HG03280 (cell line): ENCODE measurements at regions not wholly inside any gene's neighbourhood (a gene's known extent, or its start where the extent isn't known, plus 50 kb on each side); places are given as distances from the start of the nearest gene placed in this dataset.
"Not testable (repeated sequence)": the region's sequence is repeated elsewhere in the genome, so short reads cannot be mapped to it uniquely, and the experiment has no call there.

ENCODE experiments used
- ATAC-seq: cut with Tn5 transposase; IDR thresholded peaks from one replicate; pipeline ENCODE4 v1.9.1; 2021; ENCODE audit warnings: mild to moderate bottlenecking, moderate library complexity; ENCODE audit not compliant: unreplicated experiment

DNA sequence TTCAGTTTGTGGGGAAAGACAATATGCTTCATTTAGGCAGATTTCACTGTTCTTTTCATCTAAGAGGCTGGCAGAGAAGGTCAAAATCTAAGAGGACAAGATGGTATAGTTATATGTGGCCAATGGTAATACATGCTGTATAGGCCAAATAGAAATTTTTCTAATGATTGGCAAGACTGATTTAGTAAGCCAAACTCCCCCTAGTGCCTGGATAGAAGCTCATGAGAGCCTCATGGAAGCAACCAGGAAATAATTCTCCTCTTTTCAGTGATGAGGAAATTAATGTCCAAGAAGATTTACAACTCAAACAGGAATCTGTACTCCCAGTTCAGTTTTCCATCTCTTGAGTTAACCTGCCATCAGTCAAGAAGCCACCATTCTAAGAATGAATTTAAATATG lies 253.6 kb upstream of the PHF14 start:
- ATAC-seq = no peak

DNA sequence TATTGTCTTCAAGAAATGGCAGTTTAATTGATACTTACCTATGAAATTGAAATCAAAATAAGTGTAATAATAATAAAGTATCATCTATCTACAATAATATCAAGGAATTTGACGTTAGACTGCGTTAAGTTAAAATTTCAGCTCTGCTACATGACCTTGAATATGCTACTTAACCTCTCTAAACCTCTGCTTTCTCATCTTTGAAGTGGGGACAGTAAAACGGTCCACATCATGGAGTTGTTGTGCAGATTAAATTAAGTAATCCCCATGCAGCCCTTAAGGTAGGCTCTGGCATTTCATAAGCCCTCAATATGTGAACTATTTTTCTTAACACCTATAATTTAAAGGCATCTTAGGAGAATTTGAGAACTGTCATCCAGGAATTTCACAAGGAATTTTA lies 252.4 kb upstream of the PHF14 start:
- no peak for ATAC-seq

DNA sequence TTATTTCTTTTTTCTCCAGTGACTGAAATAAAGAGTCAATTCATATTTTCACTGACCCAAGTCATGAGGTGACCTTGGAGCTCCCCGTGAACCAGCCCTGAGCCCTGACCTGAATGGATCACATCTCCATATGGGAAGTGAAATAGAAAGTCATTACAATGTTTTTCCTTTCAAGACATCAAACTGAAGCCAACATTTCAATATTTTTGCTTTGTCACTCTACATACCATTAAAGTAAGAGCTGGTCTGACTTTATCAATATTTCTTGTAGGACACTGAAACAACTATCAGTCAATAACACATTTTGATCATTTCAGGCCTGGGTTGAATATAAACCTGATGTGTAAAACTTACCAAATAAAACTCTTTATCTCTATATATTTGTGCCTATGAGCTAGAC lies 249.8 kb upstream of the PHF14 start:
- no peak for ATAC-seq

DNA sequence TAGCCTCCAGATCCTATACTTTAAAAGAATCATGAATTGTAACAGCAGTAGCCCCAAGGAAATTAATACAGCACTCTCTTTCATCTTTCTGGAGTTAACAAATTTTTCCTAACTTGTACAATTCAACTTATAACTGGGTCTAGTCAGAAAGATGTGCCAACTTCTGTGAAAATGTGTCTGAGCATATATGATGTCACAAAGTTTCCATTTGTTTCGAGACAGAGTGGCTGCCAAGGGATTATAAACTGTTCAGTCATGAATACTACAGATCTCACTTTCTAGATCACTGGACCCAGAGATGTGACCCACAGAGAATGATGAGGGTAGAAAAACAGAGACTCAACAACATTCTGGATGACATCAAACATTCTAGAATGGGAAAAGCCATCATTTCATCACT lies 249.2 kb upstream of the PHF14 start:
- ATAC-seq = no peak

DNA sequence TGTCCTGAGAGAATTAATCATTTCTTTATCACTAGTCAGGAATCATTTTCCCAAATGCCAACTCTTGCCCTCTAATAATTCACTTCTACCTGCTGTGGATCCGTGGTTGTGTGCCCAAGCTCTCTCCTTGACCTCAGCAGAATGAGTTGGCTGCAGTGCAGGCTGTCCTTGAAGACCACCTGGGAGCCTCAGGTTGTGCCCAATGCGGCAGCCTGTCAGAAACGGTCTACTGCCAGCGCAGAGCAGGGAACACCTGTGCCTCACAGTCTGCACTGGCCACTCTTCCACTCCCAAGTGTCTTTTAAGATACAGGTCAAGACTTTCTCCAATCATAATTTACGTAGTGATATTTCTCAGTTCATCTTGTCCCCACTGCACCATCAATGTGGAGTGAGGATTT lies 246.0 kb upstream of the PHF14 start:
- no peak for ATAC-seq

DNA sequence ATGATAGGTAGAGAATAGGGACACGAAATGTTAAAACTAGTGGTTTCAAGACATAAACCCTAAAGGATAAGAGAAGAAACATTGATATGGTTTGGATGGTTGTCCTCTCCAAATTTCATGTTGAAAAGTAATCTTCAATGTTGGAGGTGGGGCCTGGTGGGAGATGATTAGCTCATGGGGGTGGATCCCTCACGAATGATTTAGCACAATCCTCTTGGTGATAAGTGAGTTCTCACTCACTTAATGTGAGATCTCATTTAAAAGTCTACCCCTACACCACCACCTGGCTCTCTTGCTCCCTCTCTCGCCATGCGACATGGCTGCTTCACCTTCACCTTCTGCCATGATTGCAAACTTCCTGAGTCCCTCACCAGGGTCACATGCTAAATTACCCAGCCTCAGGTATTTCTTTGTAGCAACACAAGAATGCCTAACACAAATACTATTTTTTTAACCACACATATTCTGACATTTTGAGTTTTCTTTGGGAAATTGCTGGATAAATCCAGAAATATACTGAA lies 242.4 kb upstream of the PHF14 start:
- no peak for ATAC-seq

DNA sequence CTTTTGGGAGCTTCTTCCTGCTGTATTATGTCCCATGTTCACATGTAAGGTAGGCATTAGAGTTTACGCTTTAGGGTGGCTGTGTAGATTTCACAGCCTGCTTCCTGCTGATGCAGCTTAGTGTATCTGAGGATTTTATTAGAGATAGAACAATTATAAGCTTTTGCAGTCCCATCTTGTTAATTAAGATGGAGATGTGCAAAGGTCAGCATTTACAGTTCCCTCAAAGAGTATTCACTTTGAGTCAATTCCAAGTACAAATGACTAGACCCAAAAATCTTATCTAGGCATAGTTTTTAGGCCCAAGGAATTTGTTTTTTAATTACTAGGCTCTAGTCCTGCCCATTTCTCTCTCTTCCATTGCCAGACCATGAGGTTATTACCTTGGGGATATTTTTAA lies 239.9 kb upstream of the PHF14 start:
- no peak for ATAC-seq

DNA sequence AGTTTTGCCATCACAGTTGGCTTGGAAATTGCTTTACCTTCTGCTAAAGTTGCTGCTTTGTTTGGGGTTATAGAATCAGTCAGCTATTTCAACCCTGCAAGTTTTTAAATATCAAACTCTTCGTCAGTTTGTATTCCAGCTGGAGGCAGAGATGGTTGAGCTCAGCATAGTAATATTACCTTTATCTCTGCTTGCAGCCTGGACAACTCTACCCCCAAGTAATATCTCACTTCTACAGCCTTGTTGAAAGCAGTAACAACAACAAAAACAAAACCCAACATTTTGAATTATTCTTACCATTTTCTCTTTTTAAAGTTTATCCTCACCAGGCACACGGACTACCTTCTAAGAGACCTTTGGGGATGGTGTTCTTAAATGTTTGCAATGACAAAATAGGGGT lies 239.1 kb upstream of the PHF14 start:
- no peak for ATAC-seq

DNA sequence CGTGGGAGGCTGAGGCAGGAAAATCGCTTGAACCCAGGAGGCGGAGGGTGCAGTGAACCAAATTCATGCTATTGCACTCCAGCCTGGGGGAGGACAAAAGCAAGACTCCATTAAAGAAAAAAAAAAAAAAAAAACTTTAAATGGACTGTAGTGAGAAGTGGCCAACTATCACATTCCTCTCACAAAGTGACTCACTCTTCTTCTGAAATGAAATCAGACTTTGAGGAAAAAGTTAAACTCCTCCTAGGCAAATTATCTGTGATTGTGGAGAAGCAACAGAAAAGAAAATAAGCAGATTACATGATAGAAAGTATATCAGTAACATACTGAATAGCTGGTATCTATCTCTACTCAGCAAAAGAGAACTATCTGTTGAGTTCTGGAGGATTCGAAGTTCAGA lies 234.3 kb upstream of the PHF14 start:
- ATAC-seq = no peak

DNA sequence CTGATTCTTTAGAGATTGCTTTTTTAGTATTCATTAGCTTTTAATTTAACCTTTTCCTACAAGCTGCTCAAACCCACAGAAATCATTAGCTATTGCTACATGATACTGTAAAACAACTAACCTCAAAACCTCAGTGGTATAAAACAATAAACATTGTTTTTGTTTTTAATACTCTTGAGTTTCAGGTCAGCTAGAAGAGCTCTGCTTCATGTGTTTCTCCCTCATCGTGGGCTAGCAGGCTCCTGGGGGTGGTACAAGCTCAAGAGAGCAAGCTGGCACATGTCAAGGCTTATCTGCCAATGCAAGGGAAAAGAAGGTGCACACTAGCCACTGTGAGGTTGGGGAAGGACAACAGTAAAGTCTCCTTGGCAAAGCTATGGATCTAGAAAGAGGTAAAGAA lies 232.9 kb upstream of the PHF14 start:
- no peak for ATAC-seq

DNA sequence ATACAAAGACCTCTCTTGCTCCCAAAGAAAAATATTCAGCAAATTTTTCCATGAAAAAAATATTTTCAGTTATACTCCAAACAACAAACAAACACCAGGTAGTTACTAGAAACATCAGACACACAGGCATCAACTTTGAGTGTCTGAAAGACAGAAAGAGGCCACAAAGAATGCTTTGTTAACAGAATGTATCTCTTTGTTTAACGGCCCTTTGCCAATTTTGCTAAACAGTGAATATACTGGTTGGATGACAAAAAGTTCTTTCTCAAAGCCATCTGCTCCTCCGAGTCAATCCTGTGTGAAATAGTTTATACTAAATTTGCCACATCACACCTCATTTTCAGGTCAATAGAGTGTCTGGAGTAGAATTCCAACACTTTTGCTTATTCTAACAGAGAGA lies 216.7 kb upstream of the PHF14 start:
- no peak for ATAC-seq

DNA sequence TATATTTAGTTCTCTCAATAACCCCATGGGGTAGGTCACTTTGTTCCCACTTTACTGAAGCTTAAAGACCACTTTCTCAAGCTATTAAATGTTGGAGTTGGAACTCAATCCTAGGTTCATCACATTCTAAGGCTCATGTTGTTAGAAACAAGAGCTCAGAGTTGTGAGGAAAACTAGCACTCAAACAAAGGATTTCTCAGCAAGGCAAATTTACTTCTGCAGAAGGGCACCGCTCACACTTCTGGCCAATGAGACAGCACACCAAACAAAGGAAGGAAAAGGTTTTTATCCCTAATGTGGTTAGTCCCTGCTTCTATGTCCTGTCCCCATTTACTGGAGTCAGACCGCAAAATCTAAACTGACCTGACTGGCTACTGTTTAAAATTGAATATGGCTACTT lies 214.6 kb upstream of the PHF14 start:
- no peak for ATAC-seq

DNA sequence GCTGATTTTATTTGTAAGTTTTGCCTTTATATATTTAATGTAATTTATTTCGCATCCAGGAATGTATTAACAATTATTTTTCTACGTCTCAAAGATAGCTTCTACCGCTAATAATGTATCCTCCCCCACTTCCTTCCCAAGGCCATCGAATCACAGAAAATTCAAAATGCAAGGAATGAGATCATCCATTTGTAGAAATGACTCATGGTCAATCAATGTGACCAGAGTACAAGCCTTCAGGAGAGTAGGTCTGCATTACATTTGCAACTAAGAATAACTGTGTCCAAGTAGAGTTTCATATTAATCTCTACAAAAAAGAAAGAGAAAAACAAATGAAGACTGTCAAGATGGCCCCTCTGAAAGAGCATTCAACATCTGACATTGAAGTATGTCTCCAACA lies 205.9 kb upstream of the PHF14 start:
- no peak for ATAC-seq

DNA sequence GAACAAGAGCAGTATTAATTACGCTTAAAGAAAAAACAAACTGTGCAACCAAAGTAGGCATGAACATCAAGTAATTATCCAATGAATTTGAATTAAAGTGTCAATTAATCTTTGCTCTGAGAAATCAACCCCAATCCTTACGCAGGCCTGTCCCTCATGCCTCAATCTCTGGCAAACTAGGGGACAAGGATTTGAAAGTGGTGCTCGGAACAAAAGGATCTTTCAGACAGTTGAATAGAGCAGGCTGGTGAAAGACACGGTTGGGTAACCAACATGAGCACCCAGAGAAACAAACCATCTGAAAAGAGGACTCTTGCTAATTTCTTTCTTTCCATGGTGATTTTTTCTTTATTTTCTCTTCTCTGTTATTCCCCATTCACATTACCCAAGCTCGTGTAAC lies 203.5 kb upstream of the PHF14 start:
- no peak for ATAC-seq

DNA sequence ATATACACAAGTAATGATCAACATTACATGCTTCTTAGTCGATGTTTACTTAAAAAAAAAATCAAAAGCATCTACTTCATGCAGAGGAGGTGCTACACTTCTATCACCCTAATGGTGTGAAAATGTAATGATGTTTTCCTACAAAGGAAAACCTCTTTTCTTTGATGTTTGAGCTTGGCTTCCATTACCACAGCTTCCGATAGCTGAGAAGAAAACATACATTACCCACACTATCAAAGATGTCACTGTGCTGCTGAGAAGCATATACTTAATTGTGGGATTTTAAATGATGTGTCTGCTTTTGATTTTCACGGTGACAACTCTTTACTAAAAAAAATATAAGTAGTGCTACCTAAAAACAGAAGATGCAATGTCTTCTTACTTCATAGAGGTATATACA lies 200.2 kb upstream of the PHF14 start:
- ATAC-seq = no peak

DNA sequence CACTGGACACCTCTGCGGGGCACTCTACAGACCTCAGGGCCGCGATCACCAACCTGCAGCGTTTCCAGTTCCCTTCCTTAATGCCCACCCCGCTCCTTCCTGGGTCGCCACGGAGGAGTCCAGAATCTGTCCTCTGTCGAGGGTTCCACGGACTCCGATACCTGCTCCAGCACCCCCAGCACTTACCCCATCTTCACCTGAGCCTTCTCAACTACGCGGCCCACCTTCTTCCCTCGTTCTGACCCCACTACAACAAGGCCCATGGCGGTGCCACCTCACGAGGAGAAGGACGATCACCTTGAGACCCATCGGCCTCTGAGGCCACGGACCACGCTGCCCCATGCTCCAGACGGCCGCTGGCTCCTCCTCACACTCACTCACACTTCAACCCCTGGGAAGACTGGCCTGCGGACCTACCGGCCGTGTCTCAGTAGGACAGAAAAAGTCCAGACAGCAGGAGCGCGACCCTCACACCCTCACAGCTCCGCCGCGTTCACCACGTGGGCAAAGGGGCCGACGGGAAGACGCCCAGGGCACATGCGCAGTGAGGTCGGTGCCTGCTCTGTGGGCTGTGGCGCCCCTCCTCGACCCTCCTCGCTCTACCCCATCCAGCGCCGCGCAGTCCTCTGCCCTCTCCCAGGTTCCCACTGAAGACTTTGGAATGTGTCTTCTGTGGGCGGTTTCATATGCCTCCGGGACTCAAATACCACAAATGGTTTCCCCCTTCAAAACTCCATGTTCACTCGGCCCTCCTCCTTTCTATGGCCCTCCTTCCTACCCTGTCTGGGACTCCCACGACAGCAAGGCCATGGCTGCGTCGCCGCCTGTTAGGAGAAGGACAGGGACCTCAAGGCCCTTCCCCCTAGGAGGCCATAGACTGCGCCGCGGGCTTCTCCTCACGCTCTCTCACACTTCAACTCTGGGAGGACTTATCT lies 193.9 kb upstream of the PHF14 start:
- ATAC-seq = no peak

DNA sequence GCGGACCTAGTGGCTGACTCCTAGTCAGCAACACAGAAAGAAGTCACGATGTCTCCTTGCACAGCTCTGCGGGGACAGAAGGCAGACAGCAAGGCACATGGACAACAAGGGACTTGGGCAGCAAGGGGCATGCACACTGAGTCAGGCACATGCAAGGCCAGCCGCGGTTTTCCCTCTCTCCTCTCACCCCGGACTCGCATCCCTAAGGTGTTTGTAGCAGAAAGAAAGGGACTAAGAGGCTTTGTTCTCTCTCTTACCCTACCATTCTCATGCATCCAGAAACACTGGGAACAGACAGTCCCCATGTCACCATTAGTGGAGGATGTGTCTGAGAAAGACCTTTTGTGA lies 193.3 kb upstream of the PHF14 start:
- ATAC-seq = no peak

DNA sequence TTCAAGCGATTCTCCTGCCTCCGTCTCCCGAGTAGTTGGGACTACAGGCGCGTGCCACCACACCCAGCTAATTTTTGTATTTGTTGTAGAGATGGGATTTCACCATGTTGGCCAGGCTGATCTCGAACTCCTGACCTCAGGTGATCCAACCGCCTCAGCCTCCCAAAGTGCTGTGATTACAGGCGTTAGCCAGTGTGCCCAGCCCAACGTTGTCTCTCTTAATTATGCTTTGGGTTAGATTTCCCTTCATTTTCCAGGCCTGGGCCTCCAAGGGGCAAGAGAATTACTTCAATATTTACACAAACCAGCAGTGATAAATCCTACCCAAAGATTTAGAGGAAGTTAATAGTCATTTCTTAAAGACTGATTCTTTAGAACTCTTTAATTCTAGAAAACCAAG lies 186.7 kb upstream of the PHF14 start:
- not testable (repeated sequence) for ATAC-seq

DNA sequence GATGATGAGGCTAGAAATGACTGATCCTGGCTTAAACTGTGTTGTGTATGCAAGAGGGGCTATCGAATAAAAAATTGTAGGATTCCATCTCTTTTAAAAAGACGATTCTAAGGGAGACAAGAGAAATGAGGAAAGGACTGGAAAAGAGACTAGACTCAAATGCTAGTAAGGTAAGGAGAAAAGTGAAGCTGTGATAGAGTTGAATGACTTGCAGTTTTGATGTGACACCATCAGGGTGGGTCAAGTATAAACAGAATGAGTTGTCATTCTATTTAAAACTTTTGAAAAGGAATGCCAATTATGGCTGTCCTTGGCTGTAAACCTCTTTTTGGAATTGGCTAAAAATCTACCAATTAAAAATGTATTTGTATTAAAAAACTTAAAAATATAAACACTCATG lies 184.5 kb upstream of the PHF14 start:
- no peak for ATAC-seq

DNA sequence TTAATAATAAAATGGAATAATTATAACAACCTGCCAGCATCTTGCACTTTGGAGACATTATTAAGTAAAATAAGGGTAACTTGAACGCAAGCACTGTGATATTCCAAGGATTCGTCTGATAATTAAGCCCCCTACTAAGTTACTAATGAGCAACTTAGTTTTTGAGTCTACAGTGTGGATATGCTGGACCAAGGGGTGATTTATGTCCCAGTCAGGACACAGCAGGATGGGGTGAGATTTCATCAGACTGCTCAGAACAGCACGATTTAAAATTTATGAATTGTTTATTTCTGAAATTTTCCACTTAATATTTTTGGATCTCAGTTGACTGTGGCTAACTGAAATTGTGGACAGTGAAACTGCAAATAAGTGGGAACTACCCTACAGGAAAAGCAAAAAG lies 182.8 kb upstream of the PHF14 start:
- ATAC-seq = no peak

DNA sequence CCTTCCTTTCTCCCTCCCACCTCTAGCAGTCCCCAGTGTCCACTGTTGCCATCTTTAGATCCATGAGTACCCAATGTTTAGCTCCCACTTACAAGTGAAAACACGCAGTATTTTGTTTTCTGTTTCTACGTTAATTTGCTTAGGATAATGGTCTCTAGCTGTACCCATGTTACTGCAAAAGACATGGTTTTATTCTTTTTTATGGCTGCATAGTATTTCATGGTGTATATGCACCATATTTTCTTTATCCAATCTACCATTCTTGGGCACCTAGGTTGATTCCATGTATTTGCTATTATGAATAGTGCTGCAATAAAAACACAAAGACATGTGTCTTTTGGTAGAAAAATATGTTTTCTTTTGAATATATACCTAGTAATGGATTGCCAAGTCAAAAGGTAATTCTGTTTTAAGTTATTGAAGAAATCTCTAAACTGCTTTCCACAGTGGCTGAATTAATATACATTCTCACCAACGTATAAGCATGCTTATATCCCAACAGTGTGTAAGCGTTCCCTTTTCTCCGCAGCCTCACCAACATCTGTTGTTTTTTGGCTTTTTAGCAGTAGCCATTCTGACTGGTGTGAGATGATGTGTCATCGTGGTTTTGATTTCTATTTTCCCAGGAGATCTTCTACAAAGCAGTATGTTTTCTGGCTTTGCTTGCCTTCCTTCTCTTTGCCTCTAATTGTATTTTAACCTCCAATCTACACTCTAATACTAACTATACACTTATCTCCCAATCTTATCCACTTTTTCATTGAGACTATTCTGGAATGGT lies 179.5 kb upstream of the PHF14 start:
- no peak for ATAC-seq

DNA sequence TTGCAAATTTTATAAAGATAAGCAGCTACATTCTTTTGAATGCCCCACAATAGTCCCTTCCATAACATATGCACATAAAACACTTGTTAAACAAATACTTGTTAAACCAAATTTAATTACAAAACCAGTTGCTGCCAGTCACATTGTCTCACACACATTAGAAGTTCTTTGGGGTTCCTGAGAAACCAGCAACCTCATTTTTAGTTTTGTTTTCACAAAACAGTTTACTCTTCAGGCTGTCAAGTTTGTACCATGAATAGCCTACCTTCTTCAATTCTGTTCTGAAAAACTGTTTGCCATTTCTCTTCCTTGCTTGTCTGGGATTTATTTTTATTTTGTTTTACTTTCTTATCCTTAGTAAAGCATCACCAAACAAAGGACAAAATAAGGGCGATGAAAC lies 176.5 kb upstream of the PHF14 start:
- ATAC-seq = peak; percentile 58
